ENCODE measurements at regions not wholly inside any gene's neighbourhood (a gene's known extent, or its start where the extent isn't known, plus 50 kb on each side); places are given as distances from the start of the nearest gene placed in this dataset.

GRCh38 chr18:46332921-46333341 lies 228.7 kb downstream of the HAUS1 start:
- H3K27ac ChIP-seq (ENCODE audit: low read length): peak overlapping the region; percentile 76
- TF ChIP-seq CTCF (IDR thresholded peaks at IDR 0.05; ENCODE audit: borderline replicate concordance, extremely low read depth, low read length, poor library complexity, severe bottlenecking): no peak
- TF ChIP-seq EZH2 (IDR thresholded peaks at IDR 0.05; ENCODE audit: borderline replicate concordance, low read depth, low read length, severe bottlenecking): no peak
- H4K20me1 ChIP-seq (ENCODE audit: insufficient read depth, low read length): peaks cover 2% of the 10 kb centered on the region; the same call in 1 of the 2 replicates
- H3K79me2 ChIP-seq (ENCODE audit: insufficient read depth, low read length): peaks cover 50% of the 10 kb centered on the region
- peak overlapping the region; percentile 83 for H3K9ac ChIP-seq (ENCODE audit: low read depth, low read length)
- H3K9me3 ChIP-seq (ENCODE audit: insufficient read depth, low read length, severe bottlenecking): no peaks in the 10 kb centered on the region
- ATAC-seq (ENCODE audit: insufficient read depth, low read depth) (no peak; the same call in 2 of the 3 replicates), DNase-seq (peak; percentile 15)
- peak overlapping the region; percentile 89 for H2AFZ ChIP-seq (ENCODE audit: low read depth, low read length)
- H3K4me2 ChIP-seq (ENCODE audit: insufficient read depth, low read length): peak overlapping the region; percentile 99
- peak overlapping the region; percentile 29 to 81; a peak in 3 of 4 replicates for H3K4me3 ChIP-seq (ENCODE audit: low read depth in 1 of 2, low read length in 2 of 2)
- no peaks in the 10 kb centered on the region; the same call in 1 of the 2 replicates for H3K36me3 ChIP-seq (ENCODE audit: insufficient read depth, low read length)
- H3K4me1 ChIP-seq (ENCODE audit: insufficient read depth, low read length): peaks cover 48% of the 10 kb centered on the region
- no peaks in the 10 kb centered on the region for H3K27me3 ChIP-seq (ENCODE audit: insufficient read depth, low read length, poor library complexity)

- H3K27ac ChIP-seq (ENCODE audit: low read length): peak overlapping the region; percentile 76
- peak; percentile 74 for DNase-seq
- H3K36me3 ChIP-seq (ENCODE audit: insufficient read depth, low read length): no peaks in the 10 kb centered on the region; the same call in 1 of the 2 replicates
- H3K4me2 ChIP-seq (ENCODE audit: insufficient read depth, low read length): peak overlapping the region; percentile 99
- no peaks in the 10 kb centered on the region for H3K27me3 ChIP-seq (ENCODE audit: insufficient read depth, low read length, poor library complexity)
- H4K20me1 ChIP-seq (ENCODE audit: insufficient read depth, low read length): peaks cover 5% of the 10 kb centered on the region; the same call in 1 of the 2 replicates
- TF ChIP-seq CTCF (IDR thresholded peaks at IDR 0.05; ENCODE audit: borderline replicate concordance, extremely low read depth, low read length, poor library complexity, severe bottlenecking) (peak; percentile 8), EZH2 (IDR thresholded peaks at IDR 0.05; ENCODE audit: borderline replicate concordance, low read depth, low read length, severe bottlenecking) (no peak)
- ATAC-seq (ENCODE audit: insufficient read depth, low read depth): peak; percentile 74
- peaks cover 56% of the 10 kb centered on the region for H3K79me2 ChIP-seq (ENCODE audit: insufficient read depth, low read length)
- peak overlapping the region; percentile 89 for H2AFZ ChIP-seq (ENCODE audit: low read depth, low read length)
- no peaks in the 10 kb centered on the region for H3K9me3 ChIP-seq (ENCODE audit: insufficient read depth, low read length, severe bottlenecking)
- peak overlapping the region; percentile 29 to 81; a peak in 3 of 4 replicates for H3K4me3 ChIP-seq (ENCODE audit: low read depth in 1 of 2, low read length in 2 of 2)
- H3K4me1 ChIP-seq (ENCODE audit: insufficient read depth, low read length): peaks cover 55% of the 10 kb centered on the region
- peak overlapping the region; percentile 83 for H3K9ac ChIP-seq (ENCODE audit: low read depth, low read length)
Measured at GRCh38 chr18:46333431-46334135, 229.4 kb downstream of the HAUS1 start.

GRCh38 chr18:46334868-46335281 lies 230.7 kb downstream of the HAUS1 start:
- TF ChIP-seq CTCF (IDR thresholded peaks at IDR 0.05; ENCODE audit: borderline replicate concordance, extremely low read depth, low read length, poor library complexity, severe bottlenecking): no peak
- Histone ChIP-seq H3K27ac (ENCODE audit: low read length) (peak overlapping the region; percentile 76), H3K27me3 (ENCODE audit: insufficient read depth, low read length, poor library complexity) (no peaks in the 10 kb centered on the region), H3K4me3 (ENCODE audit: low read depth in 1 of 2, low read length in 2 of 2) (peak overlapping the region; percentile 74 to 81; a peak in 3 of 4 replicates), H2AFZ (ENCODE audit: low read depth, low read length) (peak overlapping the region; percentile 90), H3K9me3 (ENCODE audit: insufficient read depth, low read length, severe bottlenecking) (no peaks in the 10 kb centered on the region), H3K79me2 (ENCODE audit: insufficient read depth, low read length) (peaks cover 69% of the 10 kb centered on the region), H3K4me1 (ENCODE audit: insufficient read depth, low read length) (peaks cover 63% of the 10 kb centered on the region), H3K36me3 (ENCODE audit: insufficient read depth, low read length) (no peaks in the 10 kb centered on the region; the same call in 1 of the 2 replicates), H3K4me2 (ENCODE audit: insufficient read depth, low read length) (peak overlapping the region; percentile 76), H4K20me1 (ENCODE audit: insufficient read depth, low read length) (peaks cover 8% of the 10 kb centered on the region; the same call in 1 of the 2 replicates), H3K9ac (ENCODE audit: low read depth, low read length) (peak overlapping the region; percentile 83)
- ATAC-seq (ENCODE audit: insufficient read depth, low read depth) (0 out of 3 replicates have a peak, but pooled peaks have one; percentile 2), DNase-seq (peak; percentile 55)

All from DND-41 (cell line).